Ovary (tissue), 3 donors: ENCODE measurements at regions not wholly inside any gene's neighbourhood (a gene's known extent, or its start where the extent isn't known, plus 50 kb on each side); places are given as distances from the start of the nearest gene placed in this dataset.

Source experiments
- CTCF ChIP-seq, 3 donors: fragments of 450-650 bp in 2 of 3; fragments of 200-600 bp in 1 of 3; IDR thresholded peaks; one replicate each; pipeline versions ENCODE4 v1.5.1 to v1.8.0; 2016 to 2022; ENCODE audit warnings: antibody characterized with exemption in 3 of 3, mild to moderate bottlenecking in 1 of 3
- POLR2A ChIP-seq: fragments of 450-650 bp; IDR thresholded peaks from one replicate; pipeline ENCODE4 v1.6.1; 2017; ENCODE audit warnings: antibody characterized with exemption, mild to moderate bottlenecking, moderate library complexity
- donor health status: DM: no; HTN: no; CAD: no.

- TF ChIP-seq CTCF (IDR thresholded peaks at IDR 0.05) (no peak), POLR2A (no peak)
These were observed 101.8 kb downstream of the ESM1 start for GRCh38 chr5:54883374-54884194.
